Karpas-422 (cell line): ENCODE measurements at regions not wholly inside any gene's neighbourhood (a gene's known extent, or its start where the extent isn't known, plus 50 kb on each side); places are given as distances from the start of the nearest gene placed in this dataset.

Experiments used
- DNase-seq: peaks from one replicate; pipeline ENCODE4 v3.0.0-alpha.2; 2015
- H2AFZ ChIP-seq: fragments of 200-600 bp; sonication (generic); 2 replicates; pipeline ENCODE4 v1.6.1; 2014; ENCODE audit warnings: antibody characterized with exemption, low read length, mixed read lengths
- H3K27ac ChIP-seq: fragments of 200-600 bp; sonication (generic); 2 replicates; pipeline ENCODE4 v1.5.1; 2014; ENCODE audit warnings: mild to moderate bottlenecking, low read length, moderate library complexity
- H3K27me3 ChIP-seq: fragments of 200-600 bp; sonication (generic); 2 replicates; pipeline ENCODE4 v1.6.1; 2014; ENCODE audit warnings: low read length, mixed read lengths
- H3K36me3 ChIP-seq: fragments of 200-600 bp; sonication (generic); 2 replicates; pipeline ENCODE4 v1.6.1; 2014; ENCODE audit warnings: low read length, mixed read lengths; ENCODE audit not compliant: insufficient read depth
- H3K4me1 ChIP-seq: fragments of 200-600 bp; sonication (generic); 2 replicates; pipeline ENCODE4 v1.6.1; 2014; ENCODE audit warnings: mild to moderate bottlenecking, low read length, mixed read lengths
- H3K4me2 ChIP-seq: fragments of 200-600 bp; sonication (generic); 2 replicates; pipeline ENCODE4 v1.6.1; 2014; ENCODE audit warnings: low read length, low read depth, mild to moderate bottlenecking; ENCODE audit not compliant: poor library complexity, severe bottlenecking
- H3K4me3 ChIP-seq: fragments of 200-600 bp; sonication (generic); 2 replicates; pipeline ENCODE4 v1.5.1; 2014; ENCODE audit warnings: mild to moderate bottlenecking, antibody characterized with exemption, low read length, mixed read lengths
- H3K79me2 ChIP-seq: fragments of 200-600 bp; sonication (generic); 2 replicates; pipeline ENCODE4 v1.6.1; 2014; ENCODE audit warnings: mild to moderate bottlenecking, low read length, mixed read lengths
- H3K9ac ChIP-seq: fragments of 200-600 bp; sonication (generic); 2 replicates; pipeline ENCODE4 v1.6.0; 2014; ENCODE audit warnings: low read length
- H3K9me2 ChIP-seq: fragments of 200-600 bp; sonication (generic), shearing (Covaris generic); replicated peaks from 2 replicates; pipeline ENCODE4 v1.6.0; 2014; ENCODE audit warnings: mild to moderate bottlenecking, low read length, moderate library complexity; ENCODE audit not compliant: insufficient read depth
- H3K9me3 ChIP-seq: fragments of 300-700, 200-600 bp; sonication (generic); 2 replicates; pipeline ENCODE4 v1.6.1; 2014; ENCODE audit warnings: low read length, mixed read lengths
- H4K20me1 ChIP-seq: fragments of 200-600 bp; sonication (generic); 2 replicates; pipeline ENCODE4 v1.6.1; 2014; ENCODE audit warnings: mild to moderate bottlenecking, antibody characterized with exemption, low read length, low read depth; ENCODE audit not compliant: insufficient read depth

GRCh38 chr12:97112136-97112535, 205.1 kb downstream of the NEDD1 start:
- Histone ChIP-seq H3K9ac (no peak overlapping the region), H3K79me2 (no peaks in the 10 kb centered on the region), H3K4me1 (no peaks in the 10 kb centered on the region), H3K4me3 (no peak overlapping the region), H3K9me2 (no peaks in the 10 kb centered on the region), H4K20me1 (no peaks in the 10 kb centered on the region), H3K36me3 (no peaks in the 10 kb centered on the region), H3K27me3 (no peaks in the 10 kb centered on the region), H3K4me2 (no peak overlapping the region), H3K27ac (no peak overlapping the region), H2AFZ (no peak overlapping the region), H3K9me3 (no peaks in the 10 kb centered on the region)
- no peak for DNase-seq

GRCh38 chr12:97118796-97119375, 211.8 kb downstream of the NEDD1 start:
- Histone ChIP-seq H3K79me2 (no peaks in the 10 kb centered on the region), H2AFZ (no peak overlapping the region), H3K9me2 (no peaks in the 10 kb centered on the region), H3K9me3 (no peaks in the 10 kb centered on the region), H3K27me3 (no peaks in the 10 kb centered on the region), H3K4me1 (no peaks in the 10 kb centered on the region), H3K36me3 (no peaks in the 10 kb centered on the region), H3K9ac (no peak overlapping the region), H3K4me3 (no peak overlapping the region), H3K4me2 (no peak overlapping the region), H3K27ac (no peak overlapping the region), H4K20me1 (no peaks in the 10 kb centered on the region)
- no peak for DNase-seq

GRCh38 chr12:97127061-97127460, 220.0 kb downstream of the NEDD1 start:
- Histone ChIP-seq H3K27me3 (no peaks in the 10 kb centered on the region), H3K27ac (no peak overlapping the region), H3K36me3 (no peaks in the 10 kb centered on the region), H2AFZ (no peak overlapping the region), H4K20me1 (no peaks in the 10 kb centered on the region), H3K9me2 (no peaks in the 10 kb centered on the region), H3K9ac (no peak overlapping the region), H3K4me2 (no peak overlapping the region), H3K79me2 (no peaks in the 10 kb centered on the region), H3K4me3 (no peak overlapping the region), H3K9me3 (no peaks in the 10 kb centered on the region), H3K4me1 (no peaks in the 10 kb centered on the region)
- DNase-seq: no peak

GRCh38 chr12:97131220-97131981, 224.3 kb downstream of the NEDD1 start:
- Histone ChIP-seq H4K20me1 (no peaks in the 10 kb centered on the region), H3K4me3 (no peak overlapping the region), H3K79me2 (no peaks in the 10 kb centered on the region), H3K27me3 (no peaks in the 10 kb centered on the region), H3K9me3 (no peaks in the 10 kb centered on the region), H3K9ac (no peak overlapping the region), H3K4me2 (no peak overlapping the region), H2AFZ (no peak overlapping the region), H3K9me2 (no peaks in the 10 kb centered on the region), H3K36me3 (no peaks in the 10 kb centered on the region), H3K27ac (no peak overlapping the region), H3K4me1 (no peaks in the 10 kb centered on the region)
- no peak for DNase-seq

GRCh38 chr12:97132270-97132669, 225.2 kb downstream of the NEDD1 start:
- H3K36me3 ChIP-seq: no peaks in the 10 kb centered on the region
- H3K9ac ChIP-seq: no peak overlapping the region
- H2AFZ ChIP-seq: no peak overlapping the region
- no peak overlapping the region for H3K4me2 ChIP-seq
- no peaks in the 10 kb centered on the region for H3K9me2 ChIP-seq
- no peaks in the 10 kb centered on the region for H4K20me1 ChIP-seq
- H3K27ac ChIP-seq: no peak overlapping the region
- no peaks in the 10 kb centered on the region for H3K79me2 ChIP-seq
- H3K4me3 ChIP-seq: no peak overlapping the region
- no peaks in the 10 kb centered on the region for H3K9me3 ChIP-seq
- H3K4me1 ChIP-seq: no peaks in the 10 kb centered on the region
- no peaks in the 10 kb centered on the region for H3K27me3 ChIP-seq
- DNase-seq: no peak

GRCh38 chr12:97134495-97134894, 227.4 kb downstream of the NEDD1 start:
- Histone ChIP-seq H3K27ac (no peak overlapping the region), H3K9me3 (no peaks in the 10 kb centered on the region), H3K4me1 (no peaks in the 10 kb centered on the region), H3K4me2 (no peak overlapping the region), H3K9ac (no peak overlapping the region), H2AFZ (no peak overlapping the region), H3K36me3 (no peaks in the 10 kb centered on the region), H3K9me2 (no peaks in the 10 kb centered on the region), H4K20me1 (no peaks in the 10 kb centered on the region), H3K4me3 (no peak overlapping the region), H3K79me2 (no peaks in the 10 kb centered on the region), H3K27me3 (no peaks in the 10 kb centered on the region)
- no peak for DNase-seq

GRCh38 chr12:97140355-97140754, 233.3 kb downstream of the NEDD1 start:
- Histone ChIP-seq H3K4me2 (no peak overlapping the region), H2AFZ (no peak overlapping the region)
- no peak for DNase-seq

GRCh38 chr12:97142737-97143410, 235.8 kb downstream of the NEDD1 start:
- no peaks in the 10 kb centered on the region for H3K9me2 ChIP-seq
- H4K20me1 ChIP-seq: no peaks in the 10 kb centered on the region
- no peak overlapping the region for H3K27ac ChIP-seq
- no peak overlapping the region for H3K4me3 ChIP-seq
- no peaks in the 10 kb centered on the region for H3K36me3 ChIP-seq
- no peak for DNase-seq
- no peaks in the 10 kb centered on the region for H3K27me3 ChIP-seq
- H2AFZ ChIP-seq: no peak overlapping the region
- no peaks in the 10 kb centered on the region for H3K9me3 ChIP-seq
- H3K9ac ChIP-seq: no peak overlapping the region
- no peaks in the 10 kb centered on the region for H3K79me2 ChIP-seq
- H3K4me1 ChIP-seq: no peaks in the 10 kb centered on the region
- no peak overlapping the region for H3K4me2 ChIP-seq

More at GRCh38 chr12:97140355-97140754, 233.3 kb downstream of the NEDD1 start:
- no peak overlapping the region for H3K4me3 ChIP-seq
- no peaks in the 10 kb centered on the region for H3K9me2 ChIP-seq
- no peaks in the 10 kb centered on the region for H3K9me3 ChIP-seq
- H3K79me2 ChIP-seq: no peaks in the 10 kb centered on the region
- H3K27me3 ChIP-seq: no peaks in the 10 kb centered on the region
- no peaks in the 10 kb centered on the region for H3K36me3 ChIP-seq
- no peak overlapping the region for H3K27ac ChIP-seq
- no peak overlapping the region for H3K9ac ChIP-seq
- no peaks in the 10 kb centered on the region for H4K20me1 ChIP-seq
- no peaks in the 10 kb centered on the region for H3K4me1 ChIP-seq
